Kidney (tissue), 13 donors: ENCODE measurements at regions not wholly inside any gene's neighbourhood (a gene's known extent, or its start where the extent isn't known, plus 50 kb on each side); places are given as distances from the start of the nearest gene placed in this dataset.

Experiments used
- DNase-seq, 5 donors: peaks; one replicate each; pipeline ENCODE4 v3.0.0-alpha.2; 2013 to 2020
- FAIRE-seq: peaks from 2 replicates; lab custom pipeline; 2012; peaks lifted over from hg19 to GRCh38; lab: Jason Lieb, UNC
- H3K27ac ChIP-seq, 2 donors: one replicate each; pipeline ENCODE4 v1.7.0; 2013; ENCODE audit warnings: low read depth in 2 of 2, low read length in 2 of 2, inconsistent platforms in 1 of 2
- H3K27me3 ChIP-seq: one replicate; pipeline ENCODE4 v1.7.1; 2013; ENCODE audit warnings: low read length, inconsistent platforms; ENCODE audit not compliant: control insufficient read depth, insufficient read depth
- H3K36me3 ChIP-seq, 3 donors: one replicate each; pipeline versions ENCODE4 v1.7.0 to v1.7.1; 2013; ENCODE audit warnings: low read length in 3 of 3, control low read depth in 1 of 3, inconsistent platforms in 1 of 3; ENCODE audit not compliant: insufficient read depth in 3 of 3, control insufficient read depth in 2 of 3
- H3K4me1 ChIP-seq, 3 donors: one replicate each; pipeline versions ENCODE4 v1.7.0 to v1.7.1; 2013; ENCODE audit warnings: low read length in 3 of 3, inconsistent platforms in 1 of 3, low read depth in 1 of 3; ENCODE audit not compliant: control insufficient read depth in 2 of 3, insufficient read depth in 2 of 3
- H3K4me3 ChIP-seq, 3 donors: one replicate each; pipeline versions ENCODE4 v1.7.0 to v1.8.1; 2013; ENCODE audit warnings: low read length in 3 of 3, control low read depth in 1 of 3, inconsistent platforms in 1 of 3
- H3K9ac ChIP-seq, 3 donors: one replicate each; pipeline versions ENCODE4 v1.7.0 to v1.7.1; 2013; ENCODE audit warnings: low read length in 3 of 3, control low read depth in 1 of 3, inconsistent platforms in 1 of 3
- H3K9me3 ChIP-seq, 3 donors: one replicate each; pipeline versions ENCODE4 v1.7.0 to v1.7.1; 2013; ENCODE audit warnings: low read length in 3 of 3, control low read depth in 1 of 3, inconsistent platforms in 1 of 3; ENCODE audit not compliant: control insufficient read depth in 2 of 3, insufficient read depth in 1 of 3
- CTCF ChIP-seq: IDR thresholded peaks from 3 replicates; pipeline ENCODE4 v1.5.1; 2012; ENCODE audit warnings: mild to moderate bottlenecking, moderate library complexity, borderline replicate concordance; ENCODE audit not compliant: insufficient read depth; ENCODE audit errors: extremely low read depth
- intact Hi-C: fragments of 100-400 bp; cut with DNase I; formaldehyde crosslinking; loops from one replicate; pipeline ENCODE4 v1.11.1; 2022
- donor health status: control.
- donor health status: control.
- donor health status: control.
- donor health status: control.
- donor health status: control.
- donor health status: DM: yes; HTN: yes; CAD: no.
- donor health status: Normal renal cell carcinoma (clear cell type).

DNA sequence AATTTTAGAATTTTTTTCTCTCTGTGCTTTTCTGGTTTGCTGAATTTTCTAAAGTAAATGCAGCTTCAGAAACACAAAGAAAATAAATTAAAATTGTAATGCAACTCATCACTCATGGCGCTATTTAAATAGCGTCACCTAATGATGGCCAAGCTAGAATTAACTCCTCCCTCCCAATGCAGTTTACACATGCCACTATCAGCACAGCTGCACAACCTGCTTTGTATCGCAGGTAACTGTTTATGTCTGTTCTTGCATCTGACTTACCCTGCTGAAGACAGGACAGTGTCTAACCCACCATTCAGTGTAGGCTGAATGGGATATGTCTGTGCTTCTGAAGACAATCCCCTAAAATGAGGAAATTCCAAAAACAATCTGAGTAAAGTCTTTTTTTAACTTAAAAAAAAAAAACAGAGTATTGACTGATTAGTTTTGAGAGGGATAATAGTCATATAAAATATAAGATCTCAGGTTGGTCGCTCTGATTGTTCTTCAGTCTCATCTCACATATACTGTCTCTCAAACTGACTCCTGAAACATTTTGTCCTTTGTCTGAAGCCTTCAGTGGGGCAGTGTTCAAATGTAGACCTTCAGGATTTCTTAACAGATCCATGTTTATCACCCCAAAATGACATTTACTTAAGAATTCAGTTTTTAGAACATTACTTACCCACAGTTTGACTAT, 271.4 kb downstream of the ZEB2 start:
- Histone ChIP-seq H3K9ac (no peak overlapping the region), H3K4me1 (no peaks in the 10 kb centered on the region), H3K27ac (no peak overlapping the region), H3K27me3 (no peaks in the 10 kb centered on the region), H3K36me3 (no peaks in the 10 kb centered on the region), H3K9me3 (peaks cover 0 to 5% (median 0%) of the 10 kb centered on the region in 3 donors), H3K4me3 (no peak overlapping the region)
- FAIRE-seq = no peak
- TF ChIP-seq CTCF = no peak
- no peak for DNase-seq
- intact Hi-C loops = no loop called here

DNA sequence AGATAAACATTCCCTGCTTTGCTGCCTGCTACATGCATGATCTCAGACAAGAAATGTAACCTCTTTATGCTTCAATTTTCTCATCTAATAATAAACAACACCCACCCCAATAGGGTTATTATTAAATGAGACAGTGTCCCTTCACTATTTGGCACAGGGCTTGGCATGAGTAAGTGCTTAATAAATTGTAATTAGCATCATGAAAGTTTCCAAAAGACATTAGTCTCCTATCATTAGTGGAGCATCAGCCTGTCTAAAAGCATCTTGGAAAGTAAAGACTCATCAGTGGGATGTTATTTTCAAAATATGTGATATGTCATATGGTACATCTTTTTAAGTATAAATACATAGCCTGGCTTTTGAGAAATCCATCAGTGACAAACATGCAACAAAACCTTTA, 275.0 kb downstream of the ZEB2 start:
- Histone ChIP-seq H3K4me3 (no peak overlapping the region), H3K27me3 (no peaks in the 10 kb centered on the region), H3K4me1 (peaks cover 0 to 9% (median 6%) of the 10 kb centered on the region in 3 donors), H3K9me3 (no peaks in the 10 kb centered on the region), H3K9ac (no peak overlapping the region), H3K27ac (no peak overlapping the region), H3K36me3 (no peaks in the 10 kb centered on the region)
- DNase-seq = no peak
- no peak for FAIRE-seq
- no peak for TF ChIP-seq CTCF
- intact Hi-C loops = no loop called here

GRCh38 chr2:144242311-144242710, 277.6 kb downstream of the ZEB2 start:
- DNase-seq (no peak), FAIRE-seq (no peak)
- intact Hi-C loops = no loop called here
- TF ChIP-seq CTCF = no peak
- H3K9ac ChIP-seq = no peak overlapping the region
- H3K36me3 ChIP-seq = no peaks in the 10 kb centered on the region
- H3K9me3 ChIP-seq = no peaks in the 10 kb centered on the region
- H3K27ac ChIP-seq = no peak overlapping the region
- H3K27me3 ChIP-seq = no peaks in the 10 kb centered on the region
- H3K4me3 ChIP-seq = no peak overlapping the region
- peaks cover 0 to 9% (median 6%) of the 10 kb centered on the region in 3 donors for H3K4me1 ChIP-seq

DNA sequence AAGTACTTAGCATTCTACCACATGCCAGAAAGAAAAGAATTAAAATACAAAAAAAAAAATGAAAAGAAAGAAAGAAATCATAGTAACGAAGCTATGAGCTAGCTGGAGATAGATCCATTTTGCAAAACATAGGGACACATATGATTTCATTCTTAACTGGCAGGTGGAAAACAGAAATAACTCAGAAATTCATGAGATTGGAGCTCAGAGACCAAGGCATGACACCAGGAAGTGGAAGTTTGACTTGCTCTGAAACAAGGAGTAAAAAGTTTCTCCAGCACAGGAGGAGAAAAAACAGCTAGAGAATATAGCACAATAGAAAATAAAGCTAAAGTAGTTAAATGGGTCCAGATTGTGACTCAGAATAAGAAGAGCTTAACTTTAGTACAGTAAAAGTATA, 278.1 kb downstream of the ZEB2 start:
- TF ChIP-seq CTCF = no peak
- H3K36me3 ChIP-seq = no peaks in the 10 kb centered on the region
- no peak for DNase-seq
- no peak overlapping the region for H3K27ac ChIP-seq
- H3K4me1 ChIP-seq = peaks cover 0 to 9% (median 6%) of the 10 kb centered on the region in 3 donors
- no peak overlapping the region for H3K9ac ChIP-seq
- peak; percentile 11 for FAIRE-seq
- H3K9me3 ChIP-seq = no peaks in the 10 kb centered on the region
- intact Hi-C loops = no loop called here
- H3K27me3 ChIP-seq = no peaks in the 10 kb centered on the region
- no peak overlapping the region for H3K4me3 ChIP-seq
